Stimulated activated memory B cell treated with anti-CD40 and anti-IgM and Interleukin-4, amounts not matched to agents 10 μg/mL and 1 μg/mL and 100 μg/mL, for 72 hours (primary cell): ENCODE measurements at regions not wholly inside any gene's neighbourhood (a gene's known extent, or its start where the extent isn't known, plus 50 kb on each side); places are given as distances from the start of the nearest gene placed in this dataset.
"Not testable (repeated sequence)": the region's sequence is repeated elsewhere in the genome, so short reads cannot be mapped to it uniquely, and the experiment has no call there.

Experiments
- ATAC-seq: fragments of 150-1000 bp; cut with Tn5 transposase; 2 replicates; pipeline ENCODE4 v1.10.0; 2021
- H3K27ac Mint-ChIP-seq: one replicate; pipeline ENCODE4 v1.8.0; 2022; ENCODE audit warnings: mild to moderate bottlenecking, mixed read lengths
- H3K27me3 Mint-ChIP-seq: one replicate; pipeline ENCODE4 v1.8.0; 2022; ENCODE audit warnings: mixed read lengths
- H3K36me3 Mint-ChIP-seq: one replicate; pipeline ENCODE4 v1.8.0; 2022; ENCODE audit warnings: mixed read lengths
- H3K4me1 Mint-ChIP-seq: one replicate; pipeline ENCODE4 v1.8.0; 2022; ENCODE audit warnings: mixed read lengths
- H3K4me3 Mint-ChIP-seq: one replicate; pipeline ENCODE4 v1.8.0; 2022; ENCODE audit warnings: mild to moderate bottlenecking, moderate library complexity, mixed read lengths
- H3K9me3 Mint-ChIP-seq: one replicate; pipeline ENCODE4 v1.8.0; 2022; ENCODE audit warnings: mixed read lengths

DNA sequence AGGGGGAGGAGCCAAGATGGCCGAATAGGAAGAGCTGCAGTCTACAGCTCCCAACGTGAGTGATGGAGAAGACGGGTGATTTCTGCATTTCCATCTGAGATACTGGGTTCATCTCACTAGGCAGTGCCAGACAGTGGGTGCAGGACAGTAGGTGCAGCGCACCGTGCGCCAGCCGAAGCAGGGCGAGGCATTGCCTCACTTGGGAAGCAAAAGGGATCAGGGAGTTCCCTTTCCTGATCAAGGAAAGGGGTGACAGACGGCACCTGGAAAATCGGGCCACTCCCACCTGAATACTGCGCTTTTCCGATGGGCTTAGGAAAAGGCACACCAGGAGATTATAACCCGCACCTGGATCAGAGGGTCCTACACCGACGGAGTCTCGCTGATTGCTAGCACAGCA, 121.1 kb upstream of the SESTD1 start:
- not testable (repeated sequence) for H3K9me3 Mint-ChIP-seq, H3K4me3 Mint-ChIP-seq, ATAC-seq, H3K36me3 Mint-ChIP-seq, H3K27me3 Mint-ChIP-seq, H3K4me1 Mint-ChIP-seq, H3K27ac Mint-ChIP-seq

DNA sequence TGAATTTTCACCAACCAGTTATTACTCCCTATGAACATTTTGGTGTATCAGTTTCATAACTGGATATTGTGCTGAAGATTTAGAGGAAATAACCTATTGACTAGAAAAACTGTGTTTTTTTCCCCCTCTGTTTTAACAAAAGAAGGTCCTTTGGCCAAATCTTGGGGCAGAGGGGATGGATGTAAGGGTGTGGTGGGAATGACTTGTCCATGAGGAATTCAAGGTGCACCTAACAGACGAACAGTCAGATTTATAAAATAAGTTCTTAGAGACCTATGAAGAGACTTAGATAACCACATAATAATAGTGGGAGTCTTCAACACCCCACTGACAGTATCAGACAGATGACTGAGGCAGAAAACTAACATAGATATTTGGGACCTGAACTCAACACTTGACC, 119.3 kb upstream of the SESTD1 start:
- Mint-ChIP-seq H3K4me1 (no peaks in the 10 kb centered on the region), H3K4me3 (no peak overlapping the region), H3K27me3 (peaks cover 18% of the 10 kb centered on the region), H3K27ac (no peak overlapping the region), H3K36me3 (no peaks in the 10 kb centered on the region), H3K9me3 (no peaks in the 10 kb centered on the region)
- no peak for ATAC-seq

DNA sequence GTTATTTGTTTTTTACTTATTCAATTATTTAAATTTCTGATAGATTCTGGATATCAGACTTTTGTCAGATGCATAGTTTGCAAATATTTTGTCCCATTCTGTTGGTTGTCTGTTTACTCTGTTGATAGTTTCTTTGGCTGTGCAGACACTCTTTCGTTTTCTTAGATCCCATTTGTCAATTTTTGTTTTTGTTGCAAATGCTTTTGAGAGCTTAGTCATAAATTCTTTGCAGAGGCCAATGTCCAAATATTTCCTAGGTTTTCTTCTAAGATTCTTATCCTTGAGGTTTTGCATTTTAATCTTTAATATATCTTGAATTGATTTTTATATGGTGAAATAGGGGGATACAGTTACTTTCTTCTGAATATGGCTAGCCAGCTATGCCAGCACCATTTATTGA, 112.7 kb upstream of the SESTD1 start:
- no peak overlapping the region for H3K27ac Mint-ChIP-seq
- peaks cover 15% of the 10 kb centered on the region for H3K27me3 Mint-ChIP-seq
- H3K4me1 Mint-ChIP-seq: no peaks in the 10 kb centered on the region
- H3K9me3 Mint-ChIP-seq: peaks cover 2% of the 10 kb centered on the region
- no peaks in the 10 kb centered on the region for H3K36me3 Mint-ChIP-seq
- no peak overlapping the region for H3K4me3 Mint-ChIP-seq
- no peak for ATAC-seq

DNA sequence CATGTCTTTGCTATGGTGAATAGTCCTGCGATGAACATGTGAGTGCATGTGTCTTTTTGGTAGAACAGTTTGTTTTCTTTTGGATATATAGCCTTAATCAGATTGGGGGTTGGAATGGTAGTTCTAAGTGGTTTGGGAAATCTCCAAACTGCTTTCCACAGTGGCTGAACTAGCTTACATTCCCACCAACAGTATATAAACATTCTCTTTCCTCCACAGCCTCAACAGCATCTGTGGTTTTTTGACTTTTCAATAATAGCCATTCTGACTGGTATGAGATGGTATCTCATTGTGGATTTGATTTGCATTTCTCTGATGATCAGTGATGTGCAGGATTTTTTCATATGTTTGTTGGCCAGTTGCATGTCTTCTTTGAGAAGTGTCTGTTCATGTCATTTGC, 112.2 kb upstream of the SESTD1 start:
- Mint-ChIP-seq H3K36me3 (no peaks in the 10 kb centered on the region), H3K9me3 (peaks cover 2% of the 10 kb centered on the region), H3K4me3 (no peak overlapping the region), H3K27me3 (peaks cover 15% of the 10 kb centered on the region), H3K27ac (no peak overlapping the region), H3K4me1 (no peaks in the 10 kb centered on the region)
- ATAC-seq: no peak

DNA sequence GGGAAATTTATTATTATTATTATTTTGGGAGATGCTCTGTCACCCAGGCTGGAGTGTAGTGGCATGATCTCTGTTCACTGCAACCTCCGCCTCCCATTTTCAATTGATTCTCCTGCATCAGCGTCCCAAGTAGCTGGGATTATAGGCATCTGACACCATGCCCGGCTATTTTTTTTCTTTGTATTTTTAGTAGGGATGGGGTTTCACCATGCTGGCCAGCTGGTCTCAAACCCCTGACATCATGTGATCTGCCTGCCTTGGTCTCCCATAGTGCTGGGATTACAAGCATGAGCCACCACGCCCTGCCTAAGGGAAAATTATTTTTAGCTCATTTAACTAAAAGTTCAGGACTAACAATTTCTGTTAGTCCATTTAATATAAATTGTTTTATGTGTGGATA, 109.2 kb upstream of the SESTD1 start:
- H3K4me3 Mint-ChIP-seq: no peak overlapping the region
- no peaks in the 10 kb centered on the region for H3K36me3 Mint-ChIP-seq
- peaks cover 5% of the 10 kb centered on the region for H3K27me3 Mint-ChIP-seq
- peaks cover 9% of the 10 kb centered on the region for H3K4me1 Mint-ChIP-seq
- no peak for ATAC-seq
- no peak overlapping the region for H3K27ac Mint-ChIP-seq
- H3K9me3 Mint-ChIP-seq: peaks cover 2% of the 10 kb centered on the region

DNA sequence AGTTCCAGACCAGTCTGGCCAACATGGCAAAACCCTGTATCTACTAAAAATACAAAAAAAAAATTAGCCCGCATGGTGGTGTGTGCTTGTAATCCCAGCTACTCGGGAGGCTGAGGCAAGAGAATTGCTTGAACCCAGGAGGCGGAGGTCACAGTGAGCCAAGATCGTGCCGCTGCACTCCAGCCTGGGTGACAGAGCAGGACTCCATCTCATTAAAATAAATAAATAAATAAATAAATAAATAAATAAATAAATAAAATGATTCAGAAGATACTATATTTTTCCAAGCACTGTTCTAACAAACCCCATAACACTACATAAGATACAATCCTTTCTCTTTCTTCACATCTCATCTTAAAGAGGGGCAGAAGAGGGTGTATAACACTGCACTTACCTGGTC, 100.9 kb upstream of the SESTD1 start:
- H3K36me3 Mint-ChIP-seq, ATAC-seq, H3K27me3 Mint-ChIP-seq, H3K9me3 Mint-ChIP-seq, H3K4me3 Mint-ChIP-seq, H3K27ac Mint-ChIP-seq: not testable (repeated sequence)
- peaks cover 13% of the 10 kb centered on the region for H3K4me1 Mint-ChIP-seq

DNA sequence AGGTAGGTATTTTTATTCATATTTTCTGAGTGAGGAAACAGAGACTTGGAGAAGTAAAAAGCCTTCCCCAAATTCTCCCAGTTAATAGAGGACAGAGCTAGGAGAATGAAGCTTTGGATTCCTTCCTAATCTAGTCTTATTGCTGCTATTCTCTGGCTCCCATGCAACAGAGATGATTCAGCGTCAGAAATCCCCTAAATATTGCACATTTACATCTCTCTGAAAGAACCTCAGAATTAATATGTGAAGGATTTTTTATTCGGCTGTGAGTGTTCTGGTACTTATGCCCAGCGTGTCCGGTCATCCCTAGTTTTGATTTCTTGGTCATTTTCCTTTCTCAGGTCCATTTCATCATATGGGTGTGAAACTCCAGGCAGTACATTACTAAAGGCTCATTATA, 91.2 kb upstream of the SESTD1 start:
- Mint-ChIP-seq H3K36me3 (no peaks in the 10 kb centered on the region), H3K9me3 (no peaks in the 10 kb centered on the region), H3K4me3 (no peak overlapping the region), H3K4me1 (peaks cover 20% of the 10 kb centered on the region), H3K27ac (no peak overlapping the region), H3K27me3 (no peaks in the 10 kb centered on the region)
- ATAC-seq: no peak

DNA sequence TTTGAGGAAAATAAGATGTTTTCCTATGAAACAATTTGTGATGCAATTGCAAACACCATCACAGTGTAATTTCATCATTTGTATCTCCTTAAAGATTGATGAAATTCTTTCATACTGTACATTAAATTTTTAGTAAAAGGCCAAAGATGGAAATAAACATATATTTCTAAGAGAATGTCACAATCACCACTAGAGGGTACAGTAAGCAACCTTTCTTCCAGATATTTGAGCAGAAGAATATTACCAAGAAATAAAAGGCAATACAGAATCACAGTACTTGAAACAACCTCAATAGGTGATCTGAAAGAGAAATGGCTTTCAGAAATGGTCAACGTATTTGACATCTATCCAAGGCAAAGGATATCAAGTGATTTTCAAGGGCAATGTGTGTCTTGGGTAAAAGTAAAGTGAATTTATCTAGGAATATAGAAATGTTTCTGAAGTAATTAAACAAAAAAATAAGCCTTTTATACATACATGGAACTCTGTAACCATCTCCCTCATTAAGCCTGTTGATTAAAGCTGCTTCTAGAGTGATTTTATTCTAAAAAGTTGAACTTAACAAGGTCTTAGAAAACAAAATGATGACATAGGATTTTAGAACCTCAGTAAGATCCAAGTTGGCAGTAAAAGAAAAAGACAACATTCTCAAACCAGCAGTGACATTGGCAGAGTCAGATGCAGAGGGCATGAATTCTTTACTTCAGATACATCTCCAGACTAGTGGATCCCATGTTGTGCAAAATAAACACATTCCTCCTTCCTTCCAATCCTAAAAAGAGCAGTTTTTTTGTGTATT, 90.3 kb upstream of the SESTD1 start:
- no peak overlapping the region for H3K4me3 Mint-ChIP-seq
- H3K9me3 Mint-ChIP-seq: no peaks in the 10 kb centered on the region
- H3K27ac Mint-ChIP-seq: no peak overlapping the region
- peaks cover 29% of the 10 kb centered on the region for H3K4me1 Mint-ChIP-seq
- no peaks in the 10 kb centered on the region for H3K27me3 Mint-ChIP-seq
- no peaks in the 10 kb centered on the region for H3K36me3 Mint-ChIP-seq
- no peak for ATAC-seq

DNA sequence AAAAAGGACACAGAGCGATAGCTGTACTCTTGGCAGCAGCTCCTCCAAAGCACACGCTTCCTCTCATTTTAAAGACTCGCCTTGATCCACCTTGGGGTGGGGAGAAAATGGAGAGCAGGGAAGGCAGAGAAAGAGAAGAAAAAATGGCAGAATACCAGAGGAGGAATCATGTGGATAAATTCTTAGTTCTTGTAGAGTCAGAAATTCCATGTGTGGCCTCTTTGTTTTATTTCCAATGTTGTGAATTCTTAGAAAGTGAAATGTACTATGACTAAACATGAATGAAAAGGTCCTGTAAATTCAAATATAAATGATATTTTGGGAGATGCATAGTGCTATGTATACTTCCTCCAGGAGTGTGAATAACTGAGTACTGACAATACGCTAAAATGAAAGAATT, 89.7 kb upstream of the SESTD1 start:
- H3K9me3 Mint-ChIP-seq: no peaks in the 10 kb centered on the region
- H3K36me3 Mint-ChIP-seq: no peaks in the 10 kb centered on the region
- no peak overlapping the region for H3K4me3 Mint-ChIP-seq
- H3K27ac Mint-ChIP-seq: no peak overlapping the region
- ATAC-seq: no peak
- H3K27me3 Mint-ChIP-seq: no peaks in the 10 kb centered on the region
- H3K4me1 Mint-ChIP-seq: peaks cover 36% of the 10 kb centered on the region

DNA sequence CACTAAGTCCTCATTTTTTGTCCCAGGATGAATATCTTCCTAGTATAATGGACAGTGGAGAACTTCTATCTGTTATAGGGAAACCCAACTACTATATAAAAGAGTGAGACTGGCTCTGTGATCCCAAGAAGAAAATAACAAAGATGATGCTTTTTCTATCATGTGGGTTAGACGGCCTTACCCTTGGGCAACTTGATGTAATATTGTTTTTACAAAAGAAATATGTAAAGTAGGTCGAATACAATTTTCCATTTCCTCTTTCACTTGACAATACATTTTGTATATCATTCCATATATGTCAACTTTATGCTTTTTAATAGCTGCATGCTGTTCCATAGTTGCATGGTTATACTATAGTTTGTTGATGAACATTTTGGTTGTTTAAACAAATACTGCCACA, 87.5 kb upstream of the SESTD1 start:
- no peak overlapping the region for H3K27ac Mint-ChIP-seq
- H3K4me3 Mint-ChIP-seq: no peak overlapping the region
- H3K36me3 Mint-ChIP-seq: no peaks in the 10 kb centered on the region
- H3K27me3 Mint-ChIP-seq: no peaks in the 10 kb centered on the region
- H3K4me1 Mint-ChIP-seq: peaks cover 41% of the 10 kb centered on the region
- ATAC-seq: no peak
- H3K9me3 Mint-ChIP-seq: no peaks in the 10 kb centered on the region

DNA sequence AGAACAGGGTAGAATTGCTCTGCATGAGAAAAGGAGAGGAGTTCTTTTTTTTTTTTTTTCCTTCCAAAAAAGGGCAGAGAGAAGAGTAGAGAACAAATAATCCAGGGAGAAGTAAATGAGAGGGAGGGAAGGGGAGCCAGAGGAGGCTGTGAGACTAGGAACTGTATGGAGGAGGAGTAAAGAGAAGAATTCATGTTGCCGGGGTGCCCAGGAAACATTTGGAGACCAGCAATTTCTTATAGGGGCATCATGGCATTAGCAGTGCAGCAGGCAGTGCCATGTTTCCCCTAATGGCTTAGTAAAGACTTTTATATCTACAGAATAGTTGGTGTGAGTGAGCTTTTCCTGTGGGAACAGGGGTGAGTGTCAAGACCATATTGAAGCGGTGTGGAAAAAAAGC, 86.4 kb upstream of the SESTD1 start:
- Mint-ChIP-seq H3K36me3 (no peaks in the 10 kb centered on the region), H3K27ac (peak overlapping the region; percentile 33), H3K27me3 (no peaks in the 10 kb centered on the region), H3K4me3 (no peak overlapping the region), H3K9me3 (no peaks in the 10 kb centered on the region), H3K4me1 (peaks cover 41% of the 10 kb centered on the region)
- no peak for ATAC-seq

DNA sequence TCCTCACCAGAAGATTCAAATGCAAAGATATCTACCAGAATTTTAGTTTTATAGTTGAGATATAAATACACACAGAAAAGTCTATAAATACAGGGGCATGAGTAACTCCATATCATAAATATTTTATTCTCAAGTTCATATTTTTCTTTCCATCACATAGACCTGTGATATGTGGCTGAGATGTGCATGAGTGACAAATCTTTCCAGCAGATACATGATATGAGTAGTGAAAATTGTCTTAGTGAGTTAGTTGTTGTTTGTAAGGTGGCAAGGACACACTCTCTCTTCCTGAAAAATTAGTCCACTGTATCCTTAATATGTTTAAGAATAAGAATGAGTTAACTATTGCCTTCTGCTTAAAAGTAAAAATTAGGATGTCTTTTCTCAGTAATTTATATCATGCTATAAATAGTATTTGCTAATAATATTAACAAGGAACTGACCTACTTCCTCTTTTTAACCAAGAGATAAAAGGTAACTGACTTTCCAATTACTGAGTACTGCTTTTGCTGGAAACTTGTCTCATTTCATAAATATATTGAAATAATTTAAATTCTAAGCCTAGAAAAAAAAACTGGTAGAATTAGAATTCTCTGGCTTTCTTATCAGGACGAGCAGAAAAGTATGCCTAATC, 85.2 kb upstream of the SESTD1 start:
- no peaks in the 10 kb centered on the region for H3K36me3 Mint-ChIP-seq
- peak overlapping the region; percentile 22 for H3K27ac Mint-ChIP-seq
- peaks cover 46% of the 10 kb centered on the region for H3K4me1 Mint-ChIP-seq
- H3K27me3 Mint-ChIP-seq: no peaks in the 10 kb centered on the region
- H3K4me3 Mint-ChIP-seq: no peak overlapping the region
- ATAC-seq: no peak
- no peaks in the 10 kb centered on the region for H3K9me3 Mint-ChIP-seq

DNA sequence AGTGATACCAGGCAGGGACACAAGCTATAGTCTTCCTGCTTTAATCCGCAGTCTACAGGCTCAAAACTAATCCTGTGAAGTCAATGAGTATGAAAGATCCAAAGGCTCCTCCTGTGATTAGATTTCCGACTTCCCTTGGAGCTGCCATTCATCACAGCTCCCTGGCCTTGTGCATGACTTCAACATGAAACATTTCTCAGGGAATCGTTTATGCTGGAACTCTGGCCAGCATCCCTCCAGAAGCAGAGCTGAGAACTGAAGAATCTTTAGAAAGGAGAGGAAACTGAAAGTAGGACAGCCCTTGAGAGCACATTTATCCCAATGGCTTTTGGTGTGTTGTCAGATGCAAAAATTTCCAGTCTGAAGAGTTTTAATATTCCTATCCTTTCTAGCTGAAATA, 84.3 kb upstream of the SESTD1 start:
- Mint-ChIP-seq H3K4me1 (peaks cover 51% of the 10 kb centered on the region), H3K4me3 (no peak overlapping the region), H3K27me3 (no peaks in the 10 kb centered on the region), H3K27ac (no peak overlapping the region), H3K9me3 (no peaks in the 10 kb centered on the region), H3K36me3 (no peaks in the 10 kb centered on the region)
- no peak for ATAC-seq

DNA sequence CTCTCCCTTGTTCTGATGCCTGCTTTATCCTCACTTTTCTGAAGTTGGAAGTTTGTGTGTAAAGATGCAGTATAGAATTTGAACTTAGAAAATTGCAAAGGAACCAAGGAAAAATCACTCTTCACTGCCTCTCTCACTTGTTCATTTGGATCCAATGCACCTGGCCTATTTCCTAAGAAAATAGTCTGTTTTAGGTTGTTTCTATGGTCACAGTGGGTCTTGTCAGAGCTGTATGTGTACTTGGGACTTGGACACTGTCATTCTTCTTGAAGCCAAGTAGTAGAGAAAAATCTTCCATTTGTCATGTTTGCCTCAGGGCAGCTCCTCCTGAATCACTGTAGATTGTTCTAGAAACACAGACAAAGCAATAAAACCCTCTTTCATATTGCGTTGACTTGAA, 80.3 kb upstream of the SESTD1 start:
- no peak overlapping the region for H3K4me3 Mint-ChIP-seq
- no peak for ATAC-seq
- H3K27ac Mint-ChIP-seq: peak overlapping the region; percentile 32
- no peaks in the 10 kb centered on the region for H3K9me3 Mint-ChIP-seq
- H3K27me3 Mint-ChIP-seq: no peaks in the 10 kb centered on the region
- peaks cover 27% of the 10 kb centered on the region for H3K4me1 Mint-ChIP-seq
- H3K36me3 Mint-ChIP-seq: no peaks in the 10 kb centered on the region

DNA sequence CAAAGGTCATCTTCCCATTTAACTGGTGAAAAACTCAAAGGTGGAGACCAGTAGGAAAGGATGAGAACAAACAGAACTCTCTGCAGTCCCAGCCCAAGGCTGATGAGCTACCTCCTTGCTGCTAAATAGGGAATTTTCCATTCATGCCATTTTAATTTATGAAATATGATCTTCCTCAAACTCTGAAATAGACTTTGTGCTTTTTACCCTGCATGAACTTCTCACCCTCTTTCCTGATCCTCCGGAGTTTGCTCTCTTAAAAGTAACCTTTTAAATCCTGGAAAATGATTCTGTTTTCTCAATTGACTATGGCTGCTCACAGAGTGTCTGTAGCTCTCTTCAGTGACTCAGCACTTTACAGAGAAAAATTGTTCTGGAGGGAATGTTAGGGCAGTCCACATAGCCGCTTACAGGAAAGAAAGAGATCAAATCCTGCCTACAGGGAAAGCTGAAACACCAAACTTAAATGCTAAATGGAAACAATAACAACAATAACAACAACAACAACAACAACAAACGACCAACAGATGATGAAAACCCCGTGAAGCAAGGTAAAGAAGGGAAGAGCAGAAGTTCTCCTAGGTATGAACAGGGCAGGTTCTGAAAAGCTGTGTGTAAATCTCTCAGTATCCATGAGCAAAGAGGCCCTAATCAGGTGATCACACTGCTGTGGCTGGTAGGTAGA, 79.8 kb upstream of the SESTD1 start:
- Mint-ChIP-seq H3K27me3 (no peaks in the 10 kb centered on the region), H3K9me3 (no peaks in the 10 kb centered on the region), H3K27ac (peak overlapping the region; percentile 32), H3K36me3 (no peaks in the 10 kb centered on the region), H3K4me3 (no peak overlapping the region), H3K4me1 (peaks cover 22% of the 10 kb centered on the region)
- ATAC-seq: no peak

DNA sequence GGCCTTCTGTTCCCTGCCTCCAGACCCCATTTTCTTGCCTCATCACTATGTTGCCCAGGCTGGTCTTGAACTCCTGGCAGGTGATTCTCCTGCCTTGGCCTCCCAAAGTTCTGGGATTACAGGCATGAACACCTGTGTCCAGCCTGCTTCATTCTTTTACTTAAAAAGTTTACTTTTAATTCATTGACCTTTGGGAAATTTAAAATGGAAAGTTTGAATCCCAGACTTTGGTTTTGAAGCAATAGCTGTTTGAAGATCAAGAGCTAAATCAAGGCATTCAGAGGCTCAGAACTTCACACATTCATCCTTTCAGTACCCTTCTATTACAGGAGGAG, 79.3 kb upstream of the SESTD1 start:
- Mint-ChIP-seq H3K27me3 (no peaks in the 10 kb centered on the region), H3K9me3 (no peaks in the 10 kb centered on the region), H3K4me1 (peaks cover 17% of the 10 kb centered on the region), H3K4me3 (no peak overlapping the region), H3K36me3 (no peaks in the 10 kb centered on the region), H3K27ac (peak overlapping the region; percentile 32)
- no peak for ATAC-seq
